Stimulated activated naive CD8-positive, alpha-beta T cell treated with anti-CD3 and anti-CD28 coated beads, Interleukin-15, amount 100 ng/mL, for 72 hours (primary cell): ENCODE measurements at regions not wholly inside any gene's neighbourhood (a gene's known extent, or its start where the extent isn't known, plus 50 kb on each side); places are given as distances from the start of the nearest gene placed in this dataset.
A peak's percentile ranks its signal among the peaks of the same experiment; 100 is the strongest.

ENCODE experiments used
- ATAC-seq: fragments of 150-1000 bp; cut with Tn5 transposase; 2 replicates; pipeline ENCODE4 v1.10.0; 2021; ENCODE audit warnings: mild to moderate bottlenecking, moderate library complexity
- DNase-seq, 2 donors: peaks; one replicate each; pipeline ENCODE4 v3.0.0; 2021 to 2022
- H3K27ac Mint-ChIP-seq, 2 donors: one replicate each; pipeline ENCODE4 v1.8.0; 2022; ENCODE audit warnings: mild to moderate bottlenecking in 2 of 2, mixed read lengths in 2 of 2, moderate library complexity in 2 of 2
- H3K27me3 Mint-ChIP-seq: one replicate; pipeline ENCODE4 v1.8.0; 2022; ENCODE audit warnings: mixed read lengths
- H3K4me1 Mint-ChIP-seq: one replicate; pipeline ENCODE4 v1.8.0; 2022; ENCODE audit warnings: mild to moderate bottlenecking, mixed read lengths
- H3K4me3 Mint-ChIP-seq, 2 donors: one replicate each; pipeline ENCODE4 v1.8.0; 2022; ENCODE audit warnings: mild to moderate bottlenecking in 2 of 2, mixed read lengths in 2 of 2, moderate library complexity in 1 of 2
- H3K9me3 Mint-ChIP-seq, 2 donors: one replicate each; pipeline ENCODE4 v1.8.0; 2022; ENCODE audit warnings: mixed read lengths in 2 of 2

GRCh38 chr11:127383026-127383425 is 382.5 kb upstream of the KIRREL3 start:
- no peak overlapping the region for H3K27ac Mint-ChIP-seq
- ATAC-seq (no peak), DNase-seq (no peak)
- no peaks in the 10 kb centered on the region for H3K9me3 Mint-ChIP-seq
- H3K4me1 Mint-ChIP-seq: no peaks in the 10 kb centered on the region
- no peak overlapping the region for H3K4me3 Mint-ChIP-seq
- H3K27me3 Mint-ChIP-seq: no peaks in the 10 kb centered on the region

- ATAC-seq: no peak
- DNase-seq: no peak
- H3K27ac Mint-ChIP-seq: no peak overlapping the region
Observed at GRCh38 chr11:127381247-127381646, 380.7 kb upstream of the KIRREL3 start.

GRCh38 chr11:127379686-127380085 is 379.1 kb upstream of the KIRREL3 start:
- DNase-seq: no peak
- Mint-ChIP-seq H3K4me1 (no peaks in the 10 kb centered on the region), H3K27me3 (no peaks in the 10 kb centered on the region), H3K9me3 (no peaks in the 10 kb centered on the region), H3K27ac (no peak overlapping the region), H3K4me3 (no peak overlapping the region)
- no peak for ATAC-seq

More at GRCh38 chr11:127381247-127381646, 380.7 kb upstream of the KIRREL3 start:
- Mint-ChIP-seq H3K4me1 (no peaks in the 10 kb centered on the region), H3K9me3 (no peaks in the 10 kb centered on the region), H3K4me3 (no peak overlapping the region), H3K27me3 (no peaks in the 10 kb centered on the region)

GRCh38 chr11:127376301-127376700 is 375.7 kb upstream of the KIRREL3 start:
- H3K4me1 Mint-ChIP-seq: no peaks in the 10 kb centered on the region
- ATAC-seq (no peak), DNase-seq (no peak)
- no peak overlapping the region for H3K27ac Mint-ChIP-seq
- no peak overlapping the region for H3K4me3 Mint-ChIP-seq
- H3K9me3 Mint-ChIP-seq: no peaks in the 10 kb centered on the region
- no peaks in the 10 kb centered on the region for H3K27me3 Mint-ChIP-seq

GRCh38 chr11:127369356-127369755 is 368.8 kb upstream of the KIRREL3 start:
- H3K4me1 Mint-ChIP-seq: no peaks in the 10 kb centered on the region
- H3K27ac Mint-ChIP-seq: no peak overlapping the region
- no peak overlapping the region for H3K4me3 Mint-ChIP-seq

GRCh38 chr11:127362754-127363308 is 362.3 kb upstream of the KIRREL3 start:
- Mint-ChIP-seq H3K27ac (no peak overlapping the region), H3K27me3 (no peaks in the 10 kb centered on the region), H3K4me3 (no peak overlapping the region), H3K4me1 (no peaks in the 10 kb centered on the region), H3K9me3 (no peaks in the 10 kb centered on the region)
- DNase-seq (no peak), ATAC-seq (no peak)

More at GRCh38 chr11:127369356-127369755, 368.8 kb upstream of the KIRREL3 start:
- no peak for ATAC-seq
- Mint-ChIP-seq H3K9me3 (no peaks in the 10 kb centered on the region), H3K27me3 (no peaks in the 10 kb centered on the region)
- no peak for DNase-seq

- no peak overlapping the region for H3K27ac Mint-ChIP-seq
- no peaks in the 10 kb centered on the region for H3K9me3 Mint-ChIP-seq
- H3K4me1 Mint-ChIP-seq: no peaks in the 10 kb centered on the region
- DNase-seq: no peak
- H3K27me3 Mint-ChIP-seq: no peaks in the 10 kb centered on the region
- no peak for ATAC-seq
- no peak overlapping the region for H3K4me3 Mint-ChIP-seq
Observed at GRCh38 chr11:127358160-127358559, 357.6 kb upstream of the KIRREL3 start.

- Mint-ChIP-seq H3K4me1 (no peaks in the 10 kb centered on the region), H3K27me3 (peaks cover 16% of the 10 kb centered on the region), H3K4me3 (no peak overlapping the region), H3K27ac (no peak overlapping the region), H3K9me3 (peaks cover 0 to 6% of the 10 kb centered on the region in 2 donors)
- no peak for DNase-seq
- no peak for ATAC-seq
Observed at GRCh38 chr11:127350476-127350875, 349.9 kb upstream of the KIRREL3 start.

GRCh38 chr11:127345819-127346459 is 345.4 kb upstream of the KIRREL3 start:
- peaks cover 0 to 6% of the 10 kb centered on the region in 2 donors for H3K9me3 Mint-ChIP-seq
- ATAC-seq: no peak
- H3K27me3 Mint-ChIP-seq: peaks cover 21% of the 10 kb centered on the region
- DNase-seq: peak in 1 of 2 donors; percentile 1
- no peak overlapping the region for H3K27ac Mint-ChIP-seq
- H3K4me3 Mint-ChIP-seq: no peak overlapping the region
- no peaks in the 10 kb centered on the region for H3K4me1 Mint-ChIP-seq

- Mint-ChIP-seq H3K27ac (no peak overlapping the region), H3K4me1 (no peaks in the 10 kb centered on the region), H3K9me3 (peaks cover 0 to 5% of the 10 kb centered on the region in 2 donors), H3K27me3 (peaks cover 12% of the 10 kb centered on the region), H3K4me3 (no peak overlapping the region)
- ATAC-seq: no peak
- no peak for DNase-seq
Observed at GRCh38 chr11:127340438-127340837, 339.9 kb upstream of the KIRREL3 start.

- H3K27ac Mint-ChIP-seq: no peak overlapping the region
- H3K4me3 Mint-ChIP-seq: no peak overlapping the region
- DNase-seq: no peak
- H3K4me1 Mint-ChIP-seq: no peaks in the 10 kb centered on the region
- H3K27me3 Mint-ChIP-seq: peaks cover 7% of the 10 kb centered on the region
- no peak for ATAC-seq
- H3K9me3 Mint-ChIP-seq: peaks cover 0 to 8% of the 10 kb centered on the region in 2 donors
Observed at GRCh38 chr11:127339376-127339775, 338.8 kb upstream of the KIRREL3 start.

- no peaks in the 10 kb centered on the region for H3K4me1 Mint-ChIP-seq
- DNase-seq (no peak), ATAC-seq (no peak)
- no peak overlapping the region for H3K4me3 Mint-ChIP-seq
- H3K27me3 Mint-ChIP-seq: peaks cover 7% of the 10 kb centered on the region
- no peak overlapping the region for H3K27ac Mint-ChIP-seq
- H3K9me3 Mint-ChIP-seq: peaks cover 0 to 8% of the 10 kb centered on the region in 2 donors
Observed at GRCh38 chr11:127338380-127339259, 338.1 kb upstream of the KIRREL3 start.

GRCh38 chr11:127334466-127334865 is 333.9 kb upstream of the KIRREL3 start:
- no peak for ATAC-seq
- DNase-seq: no peak
- H3K9me3 Mint-ChIP-seq: peaks cover 0 to 8% of the 10 kb centered on the region in 2 donors
- no peaks in the 10 kb centered on the region for H3K4me1 Mint-ChIP-seq
- H3K4me3 Mint-ChIP-seq: no peak overlapping the region
- H3K27me3 Mint-ChIP-seq: peaks cover 7% of the 10 kb centered on the region
- no peak overlapping the region for H3K27ac Mint-ChIP-seq

- no peaks in the 10 kb centered on the region for H3K4me1 Mint-ChIP-seq
- DNase-seq (no peak), ATAC-seq (no peak)
- H3K9me3 Mint-ChIP-seq: peaks cover 0 to 8% of the 10 kb centered on the region in 2 donors
- no peaks in the 10 kb centered on the region for H3K27me3 Mint-ChIP-seq
- H3K4me3 Mint-ChIP-seq: no peak overlapping the region
- no peak overlapping the region for H3K27ac Mint-ChIP-seq
Observed at GRCh38 chr11:127332896-127333295, 332.3 kb upstream of the KIRREL3 start.

GRCh38 chr11:127330044-127330443 is 329.5 kb upstream of the KIRREL3 start:
- no peak overlapping the region for H3K27ac Mint-ChIP-seq
- H3K4me3 Mint-ChIP-seq: no peak overlapping the region
- H3K9me3 Mint-ChIP-seq: no peaks in the 10 kb centered on the region
- no peak for ATAC-seq
- no peaks in the 10 kb centered on the region for H3K4me1 Mint-ChIP-seq
- no peak for DNase-seq
- no peaks in the 10 kb centered on the region for H3K27me3 Mint-ChIP-seq

- Mint-ChIP-seq H3K4me3 (no peak overlapping the region), H3K9me3 (peaks cover 4 to 9% of the 10 kb centered on the region in 2 donors), H3K27me3 (no peaks in the 10 kb centered on the region), H3K27ac (no peak overlapping the region), H3K4me1 (no peaks in the 10 kb centered on the region)
- DNase-seq (no peak), ATAC-seq (no peak)
Observed at GRCh38 chr11:127308291-127308690, 307.7 kb upstream of the KIRREL3 start.
